Activated naive CD8-positive, alpha-beta T cell treated with anti-CD3 and anti-CD28 coated beads, Interleukin-2, amount 50 U/mL, for 24 hours (primary cell): ENCODE measurements at regions not wholly inside any gene's neighbourhood (a gene's known extent, or its start where the extent isn't known, plus 50 kb on each side); places are given as distances from the start of the nearest gene placed in this dataset.

Experiments
- ATAC-seq: fragments of 150-1000 bp; cut with Tn5 transposase; one replicate; pipeline ENCODE4 v1.10.0; 2021
- DNase-seq: peaks from one replicate; pipeline ENCODE4 v3.0.0; 2021
- H3K27ac Mint-ChIP-seq: one replicate; pipeline ENCODE4 v1.8.0; 2021; ENCODE audit warnings: mild to moderate bottlenecking, mixed read lengths
- H3K27me3 Mint-ChIP-seq: one replicate; pipeline ENCODE4 v1.8.0; 2021; ENCODE audit warnings: mixed read lengths
- H3K36me3 Mint-ChIP-seq: one replicate; pipeline ENCODE4 v1.8.0; 2021; ENCODE audit warnings: low read depth, mixed read lengths
- H3K4me1 Mint-ChIP-seq: one replicate; pipeline ENCODE4 v1.8.0; 2021; ENCODE audit warnings: mixed read lengths
- H3K4me3 Mint-ChIP-seq: one replicate; pipeline ENCODE4 v1.8.0; 2021; ENCODE audit warnings: mild to moderate bottlenecking, moderate library complexity, mixed read lengths
- H3K9me3 Mint-ChIP-seq: one replicate; pipeline ENCODE4 v1.8.0; 2021; ENCODE audit warnings: mixed read lengths

DNA sequence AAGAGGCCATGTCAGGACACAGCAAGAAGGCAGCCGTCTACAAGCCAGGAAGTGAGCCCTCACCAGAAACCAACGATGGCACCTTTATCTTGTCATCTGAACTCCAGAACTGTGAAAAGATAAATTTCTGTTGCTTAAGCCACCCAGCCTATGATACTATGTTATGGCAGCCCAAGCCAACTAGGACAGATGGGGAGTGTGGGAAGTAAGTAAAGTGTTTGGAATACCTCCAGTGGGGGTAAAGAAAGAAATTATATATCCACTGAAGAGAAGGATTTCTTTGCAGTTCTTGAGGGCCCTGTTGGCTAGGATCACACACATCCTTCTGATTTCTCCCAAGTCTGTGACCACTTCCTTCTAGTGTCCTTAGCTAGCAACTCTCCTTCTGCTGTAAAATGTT is 384.4 kb downstream of the TNS3 start:
- no peaks in the 10 kb centered on the region for H3K9me3 Mint-ChIP-seq
- H3K27me3 Mint-ChIP-seq: peaks cover 3% of the 10 kb centered on the region
- H3K4me3 Mint-ChIP-seq: no peak overlapping the region
- DNase-seq (no peak), ATAC-seq (no peak)
- no peaks in the 10 kb centered on the region for H3K36me3 Mint-ChIP-seq
- H3K27ac Mint-ChIP-seq: no peak overlapping the region
- no peaks in the 10 kb centered on the region for H3K4me1 Mint-ChIP-seq

GRCh38 chr7:47196737-47197136 is 385.2 kb downstream of the TNS3 start:
- Mint-ChIP-seq H3K27ac (no peak overlapping the region), H3K4me1 (no peaks in the 10 kb centered on the region), H3K27me3 (peaks cover 3% of the 10 kb centered on the region), H3K4me3 (no peak overlapping the region), H3K9me3 (no peaks in the 10 kb centered on the region), H3K36me3 (no peaks in the 10 kb centered on the region)
- DNase-seq: no peak
- ATAC-seq: no peak

DNA sequence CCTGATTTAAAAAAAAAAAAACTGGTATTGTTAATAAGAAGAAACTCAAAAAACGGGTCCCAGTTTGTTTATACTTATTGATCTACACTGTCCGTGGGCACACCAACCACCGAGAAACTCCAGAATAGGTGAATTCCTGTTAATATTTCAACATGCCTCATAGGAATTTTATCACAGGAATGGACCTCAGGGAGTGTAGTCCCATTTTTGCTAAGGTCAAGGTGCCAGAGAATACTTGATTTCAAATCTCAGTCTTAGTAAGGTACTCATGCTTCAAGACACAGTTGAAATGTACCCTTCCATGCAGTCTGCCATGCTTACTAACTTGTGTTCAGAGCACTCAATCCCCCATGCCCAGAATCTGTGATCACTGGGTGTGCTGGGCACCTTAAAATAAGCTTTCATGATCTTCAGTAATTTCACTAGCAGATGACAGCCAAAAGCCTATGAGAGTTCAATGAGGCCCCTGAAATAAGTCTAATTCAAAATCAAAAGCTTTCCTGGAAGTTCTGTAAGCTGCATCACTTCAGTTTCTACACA is 385.7 kb downstream of the TNS3 start:
- peaks cover 3% of the 10 kb centered on the region for H3K27me3 Mint-ChIP-seq
- H3K9me3 Mint-ChIP-seq: no peaks in the 10 kb centered on the region
- no peak for ATAC-seq

GRCh38 chr7:47195641-47196040 is 386.3 kb downstream of the TNS3 start:
- no peak overlapping the region for H3K27ac Mint-ChIP-seq
- H3K36me3 Mint-ChIP-seq: no peaks in the 10 kb centered on the region
- H3K4me3 Mint-ChIP-seq: no peak overlapping the region
- no peaks in the 10 kb centered on the region for H3K9me3 Mint-ChIP-seq
- peaks cover 3% of the 10 kb centered on the region for H3K27me3 Mint-ChIP-seq
- no peak for DNase-seq
- H3K4me1 Mint-ChIP-seq: no peaks in the 10 kb centered on the region
- ATAC-seq: no peak

More for the DNA sequence above, 385.7 kb downstream of the TNS3 start:
- Mint-ChIP-seq H3K4me1 (no peaks in the 10 kb centered on the region), H3K4me3 (no peak overlapping the region), H3K36me3 (no peaks in the 10 kb centered on the region), H3K27ac (no peak overlapping the region)
- DNase-seq: no peak

- Mint-ChIP-seq H3K4me3 (no peak overlapping the region), H3K27ac (no peak overlapping the region), H3K9me3 (no peaks in the 10 kb centered on the region), H3K36me3 (no peaks in the 10 kb centered on the region), H3K4me1 (no peaks in the 10 kb centered on the region), H3K27me3 (peaks cover 3% of the 10 kb centered on the region)
- DNase-seq (no peak), ATAC-seq (no peak)
These were observed 387.3 kb downstream of the TNS3 start for GRCh38 chr7:47194516-47195057.

GRCh38 chr7:47192978-47193377 is 388.9 kb downstream of the TNS3 start:
- no peak for ATAC-seq
- DNase-seq: no peak
- H3K4me1 Mint-ChIP-seq: no peaks in the 10 kb centered on the region
- H3K9me3 Mint-ChIP-seq: no peaks in the 10 kb centered on the region
- H3K4me3 Mint-ChIP-seq: no peak overlapping the region
- peaks cover 3% of the 10 kb centered on the region for H3K27me3 Mint-ChIP-seq
- H3K36me3 Mint-ChIP-seq: no peaks in the 10 kb centered on the region
- H3K27ac Mint-ChIP-seq: no peak overlapping the region

- no peak for DNase-seq
- Mint-ChIP-seq H3K36me3 (no peaks in the 10 kb centered on the region), H3K27ac (no peak overlapping the region), H3K4me3 (no peak overlapping the region), H3K27me3 (peaks cover 3% of the 10 kb centered on the region), H3K9me3 (no peaks in the 10 kb centered on the region), H3K4me1 (no peaks in the 10 kb centered on the region)
- no peak for ATAC-seq
These were observed 390.0 kb downstream of the TNS3 start for GRCh38 chr7:47191876-47192291.

- no peaks in the 10 kb centered on the region for H3K9me3 Mint-ChIP-seq
- H3K36me3 Mint-ChIP-seq: no peaks in the 10 kb centered on the region
- H3K4me3 Mint-ChIP-seq: no peak overlapping the region
- no peak for ATAC-seq
- no peak for DNase-seq
- peaks cover 3% of the 10 kb centered on the region for H3K27me3 Mint-ChIP-seq
- H3K27ac Mint-ChIP-seq: no peak overlapping the region
- H3K4me1 Mint-ChIP-seq: no peaks in the 10 kb centered on the region
These were observed 390.6 kb downstream of the TNS3 start for GRCh38 chr7:47191316-47191715.

GRCh38 chr7:47190462-47190861 is 391.4 kb downstream of the TNS3 start:
- DNase-seq: no peak
- peaks cover 3% of the 10 kb centered on the region for H3K27me3 Mint-ChIP-seq
- H3K9me3 Mint-ChIP-seq: no peaks in the 10 kb centered on the region
- H3K4me1 Mint-ChIP-seq: no peaks in the 10 kb centered on the region
- no peaks in the 10 kb centered on the region for H3K36me3 Mint-ChIP-seq
- H3K4me3 Mint-ChIP-seq: no peak overlapping the region
- ATAC-seq: no peak
- H3K27ac Mint-ChIP-seq: no peak overlapping the region

DNA sequence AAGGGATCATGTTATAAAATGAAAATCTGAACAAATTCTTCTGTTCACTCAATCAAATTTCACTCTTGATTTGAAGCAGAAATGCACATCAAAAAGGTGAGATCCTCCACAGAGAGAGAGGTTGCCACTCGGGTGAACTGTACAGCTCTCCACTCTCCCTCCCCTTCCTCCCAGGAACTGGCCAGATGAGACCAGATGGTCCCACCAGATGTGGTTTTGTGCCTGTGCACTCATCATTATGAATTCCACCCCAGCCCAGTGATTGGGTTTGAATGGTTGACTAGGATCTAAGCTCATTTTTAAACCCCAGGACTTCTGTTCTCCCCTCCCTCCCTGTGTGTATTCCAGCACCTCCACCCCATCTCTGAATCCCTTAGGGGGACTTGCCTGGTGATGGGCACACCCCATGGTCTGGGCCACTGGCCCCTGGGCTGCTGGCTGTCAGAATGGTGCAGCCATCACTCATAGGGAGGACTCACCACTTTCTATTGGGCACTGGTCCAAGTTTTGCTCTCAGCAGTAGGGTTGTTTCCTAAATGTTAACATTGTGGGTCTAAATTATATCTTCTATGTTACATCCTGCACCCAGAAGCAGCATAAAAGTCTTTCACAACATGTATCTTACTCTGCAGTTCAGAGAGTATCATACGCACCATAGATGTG is 393.1 kb downstream of the TNS3 start:
- H3K36me3 Mint-ChIP-seq: no peaks in the 10 kb centered on the region
- H3K27me3 Mint-ChIP-seq: peaks cover 3% of the 10 kb centered on the region
- no peak for DNase-seq
- ATAC-seq: no peak
- H3K4me1 Mint-ChIP-seq: no peaks in the 10 kb centered on the region
- H3K9me3 Mint-ChIP-seq: no peaks in the 10 kb centered on the region
- H3K4me3 Mint-ChIP-seq: no peak overlapping the region
- H3K27ac Mint-ChIP-seq: no peak overlapping the region

GRCh38 chr7:47188136-47188535 is 393.8 kb downstream of the TNS3 start:
- Mint-ChIP-seq H3K4me1 (no peaks in the 10 kb centered on the region), H3K27me3 (peaks cover 3% of the 10 kb centered on the region)
- no peak for DNase-seq

GRCh38 chr7:47186316-47186715 is 395.6 kb downstream of the TNS3 start:
- DNase-seq (no peak), ATAC-seq (no peak)
- Mint-ChIP-seq H3K36me3 (no peaks in the 10 kb centered on the region), H3K4me3 (no peak overlapping the region), H3K27me3 (no peaks in the 10 kb centered on the region), H3K27ac (no peak overlapping the region), H3K9me3 (no peaks in the 10 kb centered on the region), H3K4me1 (no peaks in the 10 kb centered on the region)

More at GRCh38 chr7:47188136-47188535, 393.8 kb downstream of the TNS3 start:
- no peak for ATAC-seq
- Mint-ChIP-seq H3K9me3 (no peaks in the 10 kb centered on the region), H3K36me3 (no peaks in the 10 kb centered on the region), H3K27ac (no peak overlapping the region), H3K4me3 (no peak overlapping the region)

DNA sequence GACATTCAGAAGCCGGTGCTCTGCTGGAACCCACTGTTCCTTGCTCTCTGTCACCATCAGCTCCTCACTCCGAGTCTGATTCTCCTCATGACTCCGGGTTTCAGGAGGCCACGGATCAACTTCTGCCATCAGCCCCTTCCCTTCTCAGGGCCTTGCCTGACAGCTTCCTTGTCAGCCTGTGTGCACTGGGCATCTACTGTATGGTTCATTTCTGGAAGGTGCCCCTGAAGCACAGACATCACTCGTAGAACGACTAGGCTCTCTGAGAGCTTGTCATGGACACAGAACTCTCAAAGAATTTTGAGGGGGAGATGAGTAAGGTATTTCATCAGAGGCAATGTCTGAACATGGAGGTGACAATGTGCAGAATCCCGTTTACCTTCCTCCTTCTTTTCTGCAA is 396.1 kb downstream of the TNS3 start:
- DNase-seq (no peak), ATAC-seq (no peak)
- H3K4me3 Mint-ChIP-seq: no peak overlapping the region
- H3K4me1 Mint-ChIP-seq: no peaks in the 10 kb centered on the region
- H3K36me3 Mint-ChIP-seq: no peaks in the 10 kb centered on the region
- H3K27me3 Mint-ChIP-seq: no peaks in the 10 kb centered on the region
- no peak overlapping the region for H3K27ac Mint-ChIP-seq
- no peaks in the 10 kb centered on the region for H3K9me3 Mint-ChIP-seq

GRCh38 chr7:47185170-47185569 is 396.7 kb downstream of the TNS3 start:
- no peak for ATAC-seq
- no peak overlapping the region for H3K27ac Mint-ChIP-seq
- no peak overlapping the region for H3K4me3 Mint-ChIP-seq
- no peaks in the 10 kb centered on the region for H3K36me3 Mint-ChIP-seq
- H3K9me3 Mint-ChIP-seq: no peaks in the 10 kb centered on the region
- H3K4me1 Mint-ChIP-seq: no peaks in the 10 kb centered on the region
- H3K27me3 Mint-ChIP-seq: no peaks in the 10 kb centered on the region
- DNase-seq: no peak

- no peak overlapping the region for H3K27ac Mint-ChIP-seq
- no peak for ATAC-seq
- H3K36me3 Mint-ChIP-seq: no peaks in the 10 kb centered on the region
- no peak for DNase-seq
- H3K4me3 Mint-ChIP-seq: no peak overlapping the region
- H3K4me1 Mint-ChIP-seq: no peaks in the 10 kb centered on the region
- no peaks in the 10 kb centered on the region for H3K9me3 Mint-ChIP-seq
- no peaks in the 10 kb centered on the region for H3K27me3 Mint-ChIP-seq
These were observed 397.9 kb downstream of the TNS3 start for GRCh38 chr7:47183862-47184590.
